Activated CD8-positive, alpha-beta T cell treated with anti-CD3 and anti-CD28 coated beads for 36 hours (primary cell): ENCODE measurements at regions not wholly inside any gene's neighbourhood (a gene's known extent, or its start where the extent isn't known, plus 50 kb on each side); places are given as distances from the start of the nearest gene placed in this dataset.
"Not testable (repeated sequence)": the region's sequence is repeated elsewhere in the genome, so short reads cannot be mapped to it uniquely, and the experiment has no call there.

Experiments used
- ATAC-seq: fragments of 200-7000 bp; cut with Tn5 transposase; one replicate; pipeline ENCODE4 v1.10.0; 2021; ENCODE audit warnings: mild to moderate bottlenecking, moderate library complexity
- CTCF ChIA-PET: fragments of 350-600 bp; sonication (Branson Sonifier 250); formaldehyde crosslinking; loops from one replicate; lab custom pipeline; 2021; ENCODE audit warnings: antibody characterized with exemption; lab: Charles Lee
- POLR2A ChIA-PET: fragments of 350-600 bp; sonication (Branson Sonifier 250); formaldehyde crosslinking; loops from one replicate; lab custom pipeline; 2021; ENCODE audit warnings: antibody characterized with exemption; lab: Charles Lee
- DNase-seq: peaks from one replicate; pipeline ENCODE4 v3.0.0-alpha.2; 2020
- H3K27ac Mint-ChIP-seq: one replicate; pipeline ENCODE4 v1.8.0; 2021; ENCODE audit warnings: mild to moderate bottlenecking, mixed read lengths
- H3K27me3 Mint-ChIP-seq: one replicate; pipeline ENCODE4 v1.8.0; 2021; ENCODE audit warnings: mixed read lengths
- H3K36me3 Mint-ChIP-seq: one replicate; pipeline ENCODE4 v1.8.0; 2021; ENCODE audit warnings: low read depth, mixed read lengths
- H3K4me1 Mint-ChIP-seq: one replicate; pipeline ENCODE4 v1.8.0; 2021; ENCODE audit warnings: low read depth, mixed read lengths
- H3K4me3 Mint-ChIP-seq: one replicate; pipeline ENCODE4 v1.8.0; 2021; ENCODE audit warnings: mild to moderate bottlenecking, moderate library complexity, mixed read lengths
- H3K9me3 Mint-ChIP-seq: one replicate; pipeline ENCODE4 v1.8.0; 2021; ENCODE audit warnings: mixed read lengths
- intact Hi-C: fragments of 100-400 bp; cut with micrococcal nuclease; formaldehyde crosslinking; loops from one replicate; pipeline ENCODE4 v1.10.0; 2022
- TF ChIP-seq, protein P1 (sequence below): fragments of 200-600 bp; IDR thresholded peaks from one replicate; pipeline ENCODE4 v1.8.0; 2022; ENCODE audit warnings: antibody characterized with exemption, mild to moderate bottlenecking

DNA sequence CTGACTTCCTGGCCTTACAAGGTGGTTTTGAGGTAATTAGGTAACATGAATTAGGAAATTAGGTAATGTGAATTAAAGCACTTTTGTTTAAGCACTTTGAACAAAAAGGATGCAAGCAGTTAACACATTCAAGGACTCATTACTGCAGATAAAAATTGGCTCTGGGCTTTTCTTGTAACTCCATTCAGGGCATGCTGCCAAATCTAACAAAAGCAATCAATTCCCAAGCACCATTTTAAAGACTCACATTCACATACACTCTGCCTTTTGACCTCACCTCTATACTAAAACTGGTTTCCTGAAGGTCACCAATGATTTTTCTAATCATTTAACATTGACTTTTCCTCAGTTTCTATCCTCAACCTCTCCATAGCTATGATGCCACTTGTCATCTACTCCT, 251.2 kb upstream of the RHOBTB1 start:
- CTCF ChIA-PET: no interaction called here
- Mint-ChIP-seq H3K27me3 (no peaks in the 10 kb centered on the region), H3K9me3 (peaks cover 7% of the 10 kb centered on the region), H3K4me1 (no peaks in the 10 kb centered on the region), H3K4me3 (no peak overlapping the region), H3K27ac (no peak overlapping the region), H3K36me3 (no peaks in the 10 kb centered on the region)
- TF ChIP-seq, protein P1, sequence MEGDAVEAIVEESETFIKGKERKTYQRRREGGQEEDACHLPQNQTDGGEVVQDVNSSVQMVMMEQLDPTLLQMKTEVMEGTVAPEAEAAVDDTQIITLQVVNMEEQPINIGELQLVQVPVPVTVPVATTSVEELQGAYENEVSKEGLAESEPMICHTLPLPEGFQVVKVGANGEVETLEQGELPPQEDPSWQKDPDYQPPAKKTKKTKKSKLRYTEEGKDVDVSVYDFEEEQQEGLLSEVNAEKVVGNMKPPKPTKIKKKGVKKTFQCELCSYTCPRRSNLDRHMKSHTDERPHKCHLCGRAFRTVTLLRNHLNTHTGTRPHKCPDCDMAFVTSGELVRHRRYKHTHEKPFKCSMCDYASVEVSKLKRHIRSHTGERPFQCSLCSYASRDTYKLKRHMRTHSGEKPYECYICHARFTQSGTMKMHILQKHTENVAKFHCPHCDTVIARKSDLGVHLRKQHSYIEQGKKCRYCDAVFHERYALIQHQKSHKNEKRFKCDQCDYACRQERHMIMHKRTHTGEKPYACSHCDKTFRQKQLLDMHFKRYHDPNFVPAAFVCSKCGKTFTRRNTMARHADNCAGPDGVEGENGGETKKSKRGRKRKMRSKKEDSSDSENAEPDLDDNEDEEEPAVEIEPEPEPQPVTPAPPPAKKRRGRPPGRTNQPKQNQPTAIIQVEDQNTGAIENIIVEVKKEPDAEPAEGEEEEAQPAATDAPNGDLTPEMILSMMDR: no peak
- DNase-seq (no peak), ATAC-seq (no peak)
- intact Hi-C loops: no loop called here
- POLR2A ChIA-PET: no interaction called here

DNA sequence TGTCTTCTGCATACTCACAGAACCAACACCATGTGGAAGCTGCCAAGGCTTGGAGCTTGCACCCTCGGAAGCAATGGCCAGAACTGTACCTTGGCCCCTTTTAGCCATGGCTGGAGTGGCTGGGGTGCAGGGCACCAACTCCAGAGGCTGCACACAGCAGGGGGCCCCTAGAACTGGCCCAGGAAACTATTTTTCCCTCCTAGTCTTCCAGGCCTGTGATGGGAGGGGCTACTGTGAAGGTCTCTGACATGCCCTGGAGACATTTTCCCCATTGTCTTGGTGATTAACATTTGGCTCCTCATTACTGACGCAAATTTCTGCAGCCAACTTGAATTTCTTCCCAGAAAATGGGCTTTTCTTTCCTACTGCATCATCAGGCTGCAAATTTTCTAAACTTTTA, 248.6 kb upstream of the RHOBTB1 start:
- DNase-seq, CTCF ChIA-PET, POLR2A ChIA-PET, ATAC-seq, H3K36me3 Mint-ChIP-seq, H3K27me3 Mint-ChIP-seq, H3K27ac Mint-ChIP-seq, H3K4me1 Mint-ChIP-seq, intact Hi-C loops, H3K4me3 Mint-ChIP-seq, H3K9me3 Mint-ChIP-seq: not testable (repeated sequence)

GRCh38 chr10:61192042-61192441, 248.1 kb upstream of the RHOBTB1 start:
- TF ChIP-seq, protein P1: no peak
- Mint-ChIP-seq H3K36me3 (no peaks in the 10 kb centered on the region), H3K4me3 (no peak overlapping the region), H3K9me3 (peaks cover 7% of the 10 kb centered on the region), H3K27me3 (no peaks in the 10 kb centered on the region), H3K4me1 (no peaks in the 10 kb centered on the region), H3K27ac (no peak overlapping the region)
- ChIA-PET POLR2A (no interaction called here), CTCF (no interaction called here)
- ATAC-seq (no peak), DNase-seq (no peak)
- intact Hi-C loops: no loop called here

GRCh38 chr10:61189912-61190311, 245.9 kb upstream of the RHOBTB1 start:
- POLR2A ChIA-PET: no interaction called here
- Mint-ChIP-seq H3K9me3 (peaks cover 7% of the 10 kb centered on the region), H3K27ac (no peak overlapping the region), H3K4me1 (no peaks in the 10 kb centered on the region), H3K36me3 (no peaks in the 10 kb centered on the region), H3K27me3 (no peaks in the 10 kb centered on the region), H3K4me3 (no peak overlapping the region)
- TF ChIP-seq, protein P1: no peak
- intact Hi-C loops: no loop called here
- DNase-seq (no peak), ATAC-seq (no peak)
- CTCF ChIA-PET: no interaction called here

GRCh38 chr10:61188691-61189090, 244.7 kb upstream of the RHOBTB1 start:
- Mint-ChIP-seq H3K36me3 (no peaks in the 10 kb centered on the region), H3K27me3 (no peaks in the 10 kb centered on the region), H3K4me1 (no peaks in the 10 kb centered on the region), H3K9me3 (peaks cover 7% of the 10 kb centered on the region), H3K4me3 (no peak overlapping the region), H3K27ac (no peak overlapping the region)
- TF ChIP-seq, protein P1: no peak
- no peak for ATAC-seq
- no peak for DNase-seq
- CTCF ChIA-PET: no interaction called here
- intact Hi-C loops: no loop called here
- POLR2A ChIA-PET: no interaction called here

DNA sequence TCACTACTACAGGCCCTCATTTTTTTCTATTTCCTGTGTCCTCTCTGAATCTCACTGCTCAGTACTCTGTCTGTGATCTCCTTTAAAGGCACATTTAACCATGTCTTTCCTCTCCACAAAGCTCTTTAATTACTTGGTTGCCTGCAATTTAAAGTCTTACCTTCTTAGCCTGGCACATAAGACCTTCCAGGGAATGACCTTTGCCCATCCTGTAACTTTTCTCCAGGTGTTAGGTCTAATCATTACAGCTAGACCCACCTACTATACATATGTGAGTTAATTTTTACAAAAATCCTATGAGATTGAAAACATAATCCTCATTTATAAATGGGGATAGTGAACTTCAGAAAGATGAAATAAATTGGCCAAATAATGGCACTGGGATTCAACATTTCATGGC, 244.1 kb upstream of the RHOBTB1 start:
- no peak for ATAC-seq
- no peak overlapping the region for H3K4me3 Mint-ChIP-seq
- no peaks in the 10 kb centered on the region for H3K36me3 Mint-ChIP-seq
- TF ChIP-seq, protein P1: no peak
- intact Hi-C loops: no loop called here
- no peaks in the 10 kb centered on the region for H3K27me3 Mint-ChIP-seq
- no peak overlapping the region for H3K27ac Mint-ChIP-seq
- H3K4me1 Mint-ChIP-seq: no peaks in the 10 kb centered on the region
- POLR2A ChIA-PET: no interaction called here
- CTCF ChIA-PET: no interaction called here
- DNase-seq: no peak
- H3K9me3 Mint-ChIP-seq: peaks cover 4% of the 10 kb centered on the region
